ENCODE measurements at regions not wholly inside any gene's neighbourhood (a gene's known extent, or its start where the extent isn't known, plus 50 kb on each side); places are given as distances from the start of the nearest gene placed in this dataset.
A peak's percentile ranks its signal among the peaks of the same experiment; 100 is the strongest.

GRCh38 chr7:25959168-25959734 lies 192.7 kb upstream of the NFE2L3 start:
- DNase-seq (ENCODE audit: low read depth), result no peak
- H3K4me3 ChIP-seq (ENCODE audit: low read length), result no peak overlapping the region
- TF ChIP-seq CTCF (IDR thresholded peaks at IDR 0.05; ENCODE audit: insufficient read depth, low read depth, low read length, missing control alignments), result no peak

- TF ChIP-seq CTCF (IDR thresholded peaks at IDR 0.05; ENCODE audit: insufficient read depth, low read depth, low read length, missing control alignments), result no peak
- no peak overlapping the region for H3K4me3 ChIP-seq (ENCODE audit: low read length)
- DNase-seq (ENCODE audit: low read depth), result no peak
Observed at GRCh38 chr7:25963733-25964132, 188.3 kb upstream of the NFE2L3 start.

- no peak for TF ChIP-seq CTCF (IDR thresholded peaks at IDR 0.05; ENCODE audit: insufficient read depth, low read depth, low read length, missing control alignments)
- no peak overlapping the region for H3K4me3 ChIP-seq (ENCODE audit: low read length)
- DNase-seq (ENCODE audit: low read depth), result no peak
Observed at GRCh38 chr7:25964483-25964991, 187.5 kb upstream of the NFE2L3 start.

- DNase-seq (ENCODE audit: low read depth), result peak; percentile 60
- H3K4me3 ChIP-seq (ENCODE audit: low read length), result no peak overlapping the region
- TF ChIP-seq CTCF (IDR thresholded peaks at IDR 0.05; ENCODE audit: insufficient read depth, low read depth, low read length, missing control alignments), result no peak
Observed at GRCh38 chr7:25965405-25966123, 186.4 kb upstream of the NFE2L3 start.

GRCh38 chr7:25966469-25966868 lies 185.5 kb upstream of the NFE2L3 start:
- TF ChIP-seq CTCF (IDR thresholded peaks at IDR 0.05; ENCODE audit: insufficient read depth, low read depth, low read length, missing control alignments), result no peak
- no peak for DNase-seq (ENCODE audit: low read depth)
- no peak overlapping the region for H3K4me3 ChIP-seq (ENCODE audit: low read length)

GRCh38 chr7:25967278-25968204 lies 184.5 kb upstream of the NFE2L3 start:
- no peak overlapping the region for H3K4me3 ChIP-seq (ENCODE audit: low read length)
- no peak for DNase-seq (ENCODE audit: low read depth)
- no peak for TF ChIP-seq CTCF (IDR thresholded peaks at IDR 0.05; ENCODE audit: insufficient read depth, low read depth, low read length, missing control alignments)
